Ovary (tissue), 3 donors: ENCODE measurements at regions not wholly inside any gene's neighbourhood (a gene's known extent, or its start where the extent isn't known, plus 50 kb on each side); places are given as distances from the start of the nearest gene placed in this dataset.

ENCODE experiments used
- CTCF ChIP-seq, 3 donors: fragments of 450-650 bp in 2 of 3; fragments of 200-600 bp in 1 of 3; IDR thresholded peaks; one replicate each; pipeline versions ENCODE4 v1.5.1 to v1.8.0; 2016 to 2022; ENCODE audit warnings: antibody characterized with exemption in 3 of 3, mild to moderate bottlenecking in 1 of 3
- POLR2A ChIP-seq: fragments of 450-650 bp; IDR thresholded peaks from one replicate; pipeline ENCODE4 v1.6.1; 2017; ENCODE audit warnings: antibody characterized with exemption, mild to moderate bottlenecking, moderate library complexity
- donor health status: DM: no; HTN: no; CAD: no.

GRCh38 chr4:107125496-107125895, 89.4 kb upstream of the DKK2 start:
- TF ChIP-seq CTCF (IDR thresholded peaks at IDR 0.05) (no peak), POLR2A (no peak)
